ENCODE measurements at regions not wholly inside any gene's neighbourhood (a gene's known extent, or its start where the extent isn't known, plus 50 kb on each side); places are given as distances from the start of the nearest gene placed in this dataset.

- no peak overlapping the region for H3K27ac ChIP-seq
- no peaks in the 10 kb centered on the region for H3K27me3 ChIP-seq (replicated peaks; ENCODE audit: insufficient read depth)
- no peaks in the 10 kb centered on the region for H3K36me3 ChIP-seq
- intact Hi-C loops (cut with DNase I): no loop called here
- H3K9me3 ChIP-seq: no peaks in the 10 kb centered on the region
- no peak for DNase-seq (ENCODE audit: low spot score)
- H3K4me1 ChIP-seq (replicated peaks): no peaks in the 10 kb centered on the region
- no peak overlapping the region for H3K4me3 ChIP-seq
- WGBS: 94% methylated on average over 5 of the region's 5 CpGs
- no peak for TF ChIP-seq CTCF (IDR thresholded peaks at IDR 0.05)
- TF ChIP-seq POLR2AphosphoS5 (IDR thresholded peaks at IDR 0.05): no peak
- no peak for TF ChIP-seq POLR2A (IDR thresholded peaks at IDR 0.05)
Observed at GRCh38 chr12:75592086-75592485, 80.7 kb upstream of the KRR1 start.

GRCh38 chr12:75591628-75592027 lies 80.2 kb upstream of the KRR1 start:
- Histone ChIP-seq H3K4me3 (no peak overlapping the region), H3K27me3 (replicated peaks; ENCODE audit: insufficient read depth) (no peaks in the 10 kb centered on the region), H3K9me3 (no peaks in the 10 kb centered on the region), H3K36me3 (no peaks in the 10 kb centered on the region), H3K4me1 (replicated peaks) (no peaks in the 10 kb centered on the region), H3K27ac (no peak overlapping the region)
- intact Hi-C loops (cut with DNase I): no loop called here
- DNase-seq (ENCODE audit: low spot score): no peak
- TF ChIP-seq POLR2AphosphoS5 (IDR thresholded peaks at IDR 0.05) (no peak), POLR2A (IDR thresholded peaks at IDR 0.05) (no peak), CTCF (IDR thresholded peaks at IDR 0.05) (no peak)
- WGBS: 52% methylated on average over 1 of the region's 1 CpG

GRCh38 chr12:75589801-75590200 lies 78.4 kb upstream of the KRR1 start:
- no peaks in the 10 kb centered on the region for H3K9me3 ChIP-seq
- H3K4me1 ChIP-seq (replicated peaks): no peaks in the 10 kb centered on the region
- H3K36me3 ChIP-seq: no peaks in the 10 kb centered on the region
- H3K4me3 ChIP-seq: no peak overlapping the region
- intact Hi-C loops (cut with DNase I): no loop called here
- WGBS: 40% methylated on average over 2 of the region's 2 CpGs
- TF ChIP-seq POLR2AphosphoS5 (IDR thresholded peaks at IDR 0.05) (no peak), CTCF (IDR thresholded peaks at IDR 0.05) (no peak), POLR2A (IDR thresholded peaks at IDR 0.05) (no peak)
- no peak for DNase-seq (ENCODE audit: low spot score)
- no peaks in the 10 kb centered on the region for H3K27me3 ChIP-seq (replicated peaks; ENCODE audit: insufficient read depth)
- no peak overlapping the region for H3K27ac ChIP-seq

- no peak for DNase-seq (ENCODE audit: low spot score)
- H3K9me3 ChIP-seq: no peaks in the 10 kb centered on the region
- intact Hi-C loops (cut with DNase I): no loop called here
- H3K27ac ChIP-seq: no peak overlapping the region
- H3K4me3 ChIP-seq: no peak overlapping the region
- H3K27me3 ChIP-seq (replicated peaks; ENCODE audit: insufficient read depth): no peaks in the 10 kb centered on the region
- TF ChIP-seq CTCF (IDR thresholded peaks at IDR 0.05): no peak
- TF ChIP-seq POLR2A (IDR thresholded peaks at IDR 0.05): no peak
- TF ChIP-seq POLR2AphosphoS5 (IDR thresholded peaks at IDR 0.05): no peak
- no peaks in the 10 kb centered on the region for H3K4me1 ChIP-seq (replicated peaks)
- no peaks in the 10 kb centered on the region for H3K36me3 ChIP-seq
- WGBS: 91% methylated on average over 4 of the region's 4 CpGs
Observed at GRCh38 chr12:75587340-75588106, 76.1 kb upstream of the KRR1 start.

- Histone ChIP-seq H3K4me3 (no peak overlapping the region), H3K27me3 (replicated peaks; ENCODE audit: insufficient read depth) (no peaks in the 10 kb centered on the region), H3K27ac (no peak overlapping the region), H3K9me3 (no peaks in the 10 kb centered on the region), H3K36me3 (no peaks in the 10 kb centered on the region), H3K4me1 (replicated peaks) (no peaks in the 10 kb centered on the region)
- TF ChIP-seq POLR2A (IDR thresholded peaks at IDR 0.05): no peak
- TF ChIP-seq CTCF (IDR thresholded peaks at IDR 0.05): no peak
- TF ChIP-seq POLR2AphosphoS5 (IDR thresholded peaks at IDR 0.05): no peak
- DNase-seq (ENCODE audit: low spot score): no peak
- intact Hi-C loops (cut with DNase I): no loop called here
- WGBS: 83% methylated on average over 4 of the region's 4 CpGs
Observed at GRCh38 chr12:75585330-75585729, 73.9 kb upstream of the KRR1 start.

Data from prostate gland (tissue), 2 donors.